ENCODE measurements at regions not wholly inside any gene's neighbourhood (a gene's known extent, or its start where the extent isn't known, plus 50 kb on each side); places are given as distances from the start of the nearest gene placed in this dataset.
"Not testable (repeated sequence)": the region's sequence is repeated elsewhere in the genome, so short reads cannot be mapped to it uniquely, and the experiment has no call there.

- Histone ChIP-seq H3K9ac (ENCODE audit: low read length) (no peak overlapping the region), H3K4me3 (ENCODE audit: low read length) (no peak overlapping the region), H3K27ac (ENCODE audit: low read length) (no peak overlapping the region), H3K4me1 (ENCODE audit: control insufficient read depth, low read depth, low read length) (no peaks in the 10 kb centered on the region), H3K27me3 (ENCODE audit: control insufficient read depth, insufficient read depth, low read length) (no peaks in the 10 kb centered on the region), H3K9me3 (ENCODE audit: control insufficient read depth, low read depth, low read length) (no peaks in the 10 kb centered on the region), H3K36me3 (ENCODE audit: control insufficient read depth, low read depth, low read length) (no peaks in the 10 kb centered on the region)
Measured at GRCh38 chr16:60127196-60127595, 1393.1 kb upstream of the GOT2 start.

GRCh38 chr16:60126115-60126514, 1392.0 kb upstream of the GOT2 start:
- H3K9me3 ChIP-seq (ENCODE audit: control insufficient read depth, low read depth, low read length); H3K27ac ChIP-seq (ENCODE audit: low read length); H3K36me3 ChIP-seq (ENCODE audit: control insufficient read depth, low read depth, low read length); H3K4me1 ChIP-seq (ENCODE audit: control insufficient read depth, low read depth, low read length); H3K27me3 ChIP-seq (ENCODE audit: control insufficient read depth, insufficient read depth, low read length); H3K4me3 ChIP-seq (ENCODE audit: low read length); H3K9ac ChIP-seq (ENCODE audit: low read length): not testable (repeated sequence)

DNA sequence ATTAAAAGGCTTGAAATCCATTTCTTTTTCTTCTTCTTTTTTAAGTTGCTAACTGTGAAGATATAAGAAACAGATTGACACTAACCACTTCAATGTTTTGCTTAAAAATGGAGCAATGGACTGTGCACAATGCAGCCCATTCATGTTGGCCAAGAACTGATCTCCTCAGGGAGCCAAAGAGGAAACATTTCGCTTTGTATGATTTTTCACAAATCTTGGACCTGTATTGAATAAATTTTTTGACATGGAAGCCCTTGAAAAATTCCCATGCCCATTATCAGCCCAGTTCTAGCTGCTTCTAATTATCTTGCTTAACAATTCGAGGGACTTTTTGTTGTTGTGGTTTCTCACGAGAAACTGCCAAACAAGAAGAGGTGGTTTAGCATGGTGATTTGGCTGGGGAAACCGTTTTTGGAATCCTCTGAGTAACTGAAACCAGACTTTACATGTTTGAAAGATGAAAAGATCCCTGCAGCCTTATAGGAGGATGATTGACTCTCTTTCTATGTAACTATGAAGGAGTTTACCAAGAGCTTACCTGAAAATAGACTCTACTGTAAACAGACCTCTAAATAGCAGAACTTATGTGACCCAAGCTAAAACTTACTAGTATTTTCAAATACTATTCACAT, 1389.4 kb upstream of the GOT2 start:
- H3K27ac ChIP-seq (ENCODE audit: low read length) = no peak overlapping the region
- H3K4me1 ChIP-seq (ENCODE audit: control insufficient read depth, low read depth, low read length) = no peaks in the 10 kb centered on the region
- H3K4me3 ChIP-seq (ENCODE audit: low read length) = no peak overlapping the region
- no peaks in the 10 kb centered on the region for H3K27me3 ChIP-seq (ENCODE audit: control insufficient read depth, insufficient read depth, low read length)
- H3K36me3 ChIP-seq (ENCODE audit: control insufficient read depth, low read depth, low read length) = no peaks in the 10 kb centered on the region
- no peaks in the 10 kb centered on the region for H3K9me3 ChIP-seq (ENCODE audit: control insufficient read depth, low read depth, low read length)
- H3K9ac ChIP-seq (ENCODE audit: low read length) = no peak overlapping the region

- Histone ChIP-seq H3K9ac (ENCODE audit: low read length) (no peak overlapping the region), H3K4me3 (ENCODE audit: low read length) (no peak overlapping the region), H3K27ac (ENCODE audit: low read length) (no peak overlapping the region), H3K36me3 (ENCODE audit: control insufficient read depth, low read depth, low read length) (no peaks in the 10 kb centered on the region), H3K4me1 (ENCODE audit: control insufficient read depth, low read depth, low read length) (no peaks in the 10 kb centered on the region), H3K9me3 (ENCODE audit: control insufficient read depth, low read depth, low read length) (no peaks in the 10 kb centered on the region), H3K27me3 (ENCODE audit: control insufficient read depth, insufficient read depth, low read length) (no peaks in the 10 kb centered on the region)
Measured at GRCh38 chr16:60120586-60120985, 1386.5 kb upstream of the GOT2 start.

DNA sequence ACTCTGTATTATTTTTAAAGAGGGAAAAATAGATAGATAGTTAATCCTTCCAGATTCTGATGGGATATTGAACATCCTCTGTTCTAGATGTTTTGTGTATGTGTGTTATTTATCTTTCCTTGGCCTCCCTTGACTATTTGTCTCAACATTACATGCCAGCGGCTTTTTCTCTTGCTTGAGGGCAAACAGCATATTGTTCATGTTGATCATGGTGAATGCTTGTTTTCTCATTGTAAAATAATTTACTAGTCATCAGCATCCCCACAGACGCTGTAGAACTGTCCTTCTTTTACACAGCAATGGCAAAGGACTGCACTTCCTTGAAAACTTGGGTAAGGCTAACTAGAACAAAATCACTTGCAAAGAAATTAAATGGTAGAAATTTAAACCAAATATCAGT, 1376.4 kb upstream of the GOT2 start:
- H3K4me1 ChIP-seq (ENCODE audit: control insufficient read depth, low read depth, low read length) = no peaks in the 10 kb centered on the region
- H3K9me3 ChIP-seq (ENCODE audit: control insufficient read depth, low read depth, low read length) = no peaks in the 10 kb centered on the region
- H3K9ac ChIP-seq (ENCODE audit: low read length) = no peak overlapping the region
- no peaks in the 10 kb centered on the region for H3K36me3 ChIP-seq (ENCODE audit: control insufficient read depth, low read depth, low read length)
- no peak overlapping the region for H3K4me3 ChIP-seq (ENCODE audit: low read length)
- H3K27me3 ChIP-seq (ENCODE audit: control insufficient read depth, insufficient read depth, low read length) = no peaks in the 10 kb centered on the region
- no peak overlapping the region for H3K27ac ChIP-seq (ENCODE audit: low read length)

DNA sequence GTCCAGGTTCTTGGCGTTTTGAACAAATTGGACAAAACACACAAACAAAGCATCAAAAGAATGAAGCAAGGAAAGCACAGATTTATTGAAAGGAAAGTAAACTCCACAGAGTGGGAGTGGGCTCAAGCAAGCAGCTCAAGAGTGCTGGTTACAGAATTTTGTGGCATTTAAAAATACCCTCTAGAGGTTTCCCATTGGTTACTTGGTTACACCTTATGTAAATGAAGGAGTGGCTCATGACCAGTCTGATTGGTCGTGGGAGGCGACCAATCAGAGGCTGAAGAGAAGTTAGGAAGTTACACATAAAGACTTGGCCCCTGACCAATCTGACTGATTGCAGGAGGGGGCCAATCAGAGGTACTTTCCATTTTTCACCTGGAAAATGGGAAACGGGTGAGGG, 1373.8 kb upstream of the GOT2 start:
- no peaks in the 10 kb centered on the region for H3K36me3 ChIP-seq (ENCODE audit: control insufficient read depth, low read depth, low read length)
- H3K27ac ChIP-seq (ENCODE audit: low read length) = no peak overlapping the region
- no peak overlapping the region for H3K9ac ChIP-seq (ENCODE audit: low read length)
- no peak overlapping the region for H3K4me3 ChIP-seq (ENCODE audit: low read length)
- H3K9me3 ChIP-seq (ENCODE audit: control insufficient read depth, low read depth, low read length) = no peaks in the 10 kb centered on the region
- no peaks in the 10 kb centered on the region for H3K27me3 ChIP-seq (ENCODE audit: control insufficient read depth, insufficient read depth, low read length)
- H3K4me1 ChIP-seq (ENCODE audit: control insufficient read depth, low read depth, low read length) = no peaks in the 10 kb centered on the region

DNA sequence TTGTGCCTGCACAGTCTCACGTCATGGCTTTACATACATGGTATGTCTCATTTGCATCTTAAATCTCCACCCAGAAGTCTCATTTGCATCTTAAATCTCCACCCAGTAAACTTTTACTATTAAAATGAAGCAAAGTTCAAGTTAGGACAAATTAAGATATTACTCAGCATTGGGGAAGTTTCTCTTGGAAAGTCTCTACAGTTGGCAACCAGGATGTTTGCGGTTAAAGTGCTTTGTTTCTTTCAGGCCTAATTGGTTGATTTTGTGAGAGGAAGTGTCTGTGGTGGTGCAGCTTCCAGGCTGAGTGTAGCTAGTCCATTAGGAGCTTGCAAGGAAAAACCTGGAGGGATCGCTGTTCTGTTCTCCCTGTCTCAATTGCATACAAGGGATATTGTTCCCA, 1373.3 kb upstream of the GOT2 start:
- Histone ChIP-seq H3K4me3 (ENCODE audit: low read length) (no peak overlapping the region), H3K9ac (ENCODE audit: low read length) (no peak overlapping the region)

DNA sequence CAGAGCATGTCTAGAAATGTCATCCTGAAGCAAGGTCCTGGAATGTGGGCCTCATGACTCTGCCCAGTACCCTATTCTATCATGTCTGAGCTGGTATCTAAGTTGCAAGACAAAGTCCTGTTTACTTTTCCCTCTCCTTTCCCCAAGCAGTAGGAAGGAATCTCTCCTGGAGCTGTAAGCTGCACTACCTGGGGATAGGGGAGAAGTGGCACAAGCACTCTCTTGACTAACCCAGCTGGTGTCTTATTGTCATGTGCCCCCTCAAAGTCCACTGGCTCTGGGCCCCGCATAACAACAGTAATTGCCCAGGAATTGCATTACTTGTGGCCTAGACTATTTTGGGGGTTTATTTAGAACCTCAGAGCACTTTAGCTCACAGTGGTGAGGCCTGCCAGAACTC, 1366.3 kb upstream of the GOT2 start:
- H3K27me3 ChIP-seq (ENCODE audit: control insufficient read depth, insufficient read depth, low read length) = no peaks in the 10 kb centered on the region
- no peak overlapping the region for H3K27ac ChIP-seq (ENCODE audit: low read length)
- no peak overlapping the region for H3K9ac ChIP-seq (ENCODE audit: low read length)
- H3K36me3 ChIP-seq (ENCODE audit: control insufficient read depth, low read depth, low read length) = no peaks in the 10 kb centered on the region
- H3K4me3 ChIP-seq (ENCODE audit: low read length) = no peak overlapping the region
- H3K9me3 ChIP-seq (ENCODE audit: control insufficient read depth, low read depth, low read length) = peaks cover 3% of the 10 kb centered on the region
- no peaks in the 10 kb centered on the region for H3K4me1 ChIP-seq (ENCODE audit: control insufficient read depth, low read depth, low read length)

More for the DNA sequence above, 1373.3 kb upstream of the GOT2 start:
- H3K36me3 ChIP-seq (ENCODE audit: control insufficient read depth, low read depth, low read length) = no peaks in the 10 kb centered on the region
- no peak overlapping the region for H3K27ac ChIP-seq (ENCODE audit: low read length)
- H3K9me3 ChIP-seq (ENCODE audit: control insufficient read depth, low read depth, low read length) = no peaks in the 10 kb centered on the region
- no peaks in the 10 kb centered on the region for H3K27me3 ChIP-seq (ENCODE audit: control insufficient read depth, insufficient read depth, low read length)
- H3K4me1 ChIP-seq (ENCODE audit: control insufficient read depth, low read depth, low read length) = no peaks in the 10 kb centered on the region

DNA sequence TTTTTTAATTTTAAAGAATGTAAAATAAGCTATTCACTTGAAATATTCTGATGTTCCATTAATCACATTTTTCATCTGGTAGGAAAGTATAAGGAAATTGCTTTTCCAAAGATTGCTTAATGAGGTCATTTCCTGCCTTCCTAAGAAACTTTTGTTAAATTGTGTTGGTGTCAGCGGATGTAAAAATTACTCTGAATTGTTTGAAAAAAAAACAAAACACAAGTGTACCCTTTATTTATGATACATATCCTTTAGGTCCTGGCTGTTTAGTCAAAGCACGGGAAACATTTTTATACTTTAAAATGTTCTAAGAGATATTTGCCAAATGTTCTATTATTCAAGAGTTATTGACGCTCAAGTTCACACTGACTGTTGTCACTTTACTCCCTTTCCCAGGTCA, 1357.4 kb upstream of the GOT2 start:
- H3K9me3 ChIP-seq (ENCODE audit: control insufficient read depth, low read depth, low read length) = no peaks in the 10 kb centered on the region
- H3K4me1 ChIP-seq (ENCODE audit: control insufficient read depth, low read depth, low read length) = no peaks in the 10 kb centered on the region
- no peak overlapping the region for H3K9ac ChIP-seq (ENCODE audit: low read length)
- H3K27ac ChIP-seq (ENCODE audit: low read length) = no peak overlapping the region
- H3K4me3 ChIP-seq (ENCODE audit: low read length) = no peak overlapping the region
- no peaks in the 10 kb centered on the region for H3K36me3 ChIP-seq (ENCODE audit: control insufficient read depth, low read depth, low read length)
- no peaks in the 10 kb centered on the region for H3K27me3 ChIP-seq (ENCODE audit: control insufficient read depth, insufficient read depth, low read length)

DNA sequence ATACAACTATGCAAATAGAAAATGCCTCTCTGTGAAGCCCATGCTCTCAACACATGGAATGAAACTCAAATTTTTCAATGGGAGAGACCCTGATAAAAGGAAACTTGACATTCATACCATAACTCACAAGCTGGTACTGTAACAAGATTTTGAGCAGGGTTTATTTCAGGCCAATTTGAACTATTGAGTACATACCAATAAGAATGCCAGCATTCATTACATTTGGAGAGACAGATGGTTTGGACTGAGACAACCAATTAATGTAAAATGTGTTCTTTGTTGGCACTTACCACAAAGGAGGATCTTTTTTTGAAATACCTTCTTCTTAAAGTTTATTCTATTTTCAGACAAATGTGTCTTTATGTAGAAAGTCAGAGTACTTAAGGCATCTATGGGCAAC, 1357.0 kb upstream of the GOT2 start:
- no peak overlapping the region for H3K27ac ChIP-seq (ENCODE audit: low read length)
- H3K4me1 ChIP-seq (ENCODE audit: control insufficient read depth, low read depth, low read length) = no peaks in the 10 kb centered on the region
- H3K4me3 ChIP-seq (ENCODE audit: low read length) = no peak overlapping the region
- no peak overlapping the region for H3K9ac ChIP-seq (ENCODE audit: low read length)
- H3K36me3 ChIP-seq (ENCODE audit: control insufficient read depth, low read depth, low read length) = no peaks in the 10 kb centered on the region
- no peaks in the 10 kb centered on the region for H3K9me3 ChIP-seq (ENCODE audit: control insufficient read depth, low read depth, low read length)
- H3K27me3 ChIP-seq (ENCODE audit: control insufficient read depth, insufficient read depth, low read length) = no peaks in the 10 kb centered on the region

GRCh38 chr16:60087530-60087929, 1353.4 kb upstream of the GOT2 start:
- no peaks in the 10 kb centered on the region for H3K27me3 ChIP-seq (ENCODE audit: control insufficient read depth, insufficient read depth, low read length)
- H3K4me1 ChIP-seq (ENCODE audit: control insufficient read depth, low read depth, low read length) = no peaks in the 10 kb centered on the region

DNA sequence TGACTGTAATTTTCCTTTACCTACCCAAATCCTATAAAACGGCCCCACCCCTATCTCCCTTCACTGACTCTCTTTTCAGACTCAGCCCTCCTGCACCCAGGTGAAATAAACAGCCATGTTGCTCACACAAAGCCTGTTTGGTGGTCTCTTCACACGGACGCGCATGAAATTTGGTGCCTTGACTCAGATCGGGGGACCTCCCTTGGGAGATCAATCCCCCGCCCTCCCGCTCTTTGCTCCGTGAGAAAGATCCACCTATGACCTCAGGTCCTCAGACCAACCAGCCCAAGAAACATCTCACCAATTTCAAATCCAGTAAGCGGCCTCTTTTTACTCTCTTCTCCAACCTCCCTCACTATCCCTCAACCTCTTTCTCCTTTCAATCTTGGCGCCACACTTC, 1344.7 kb upstream of the GOT2 start:
- not testable (repeated sequence) for H3K36me3 ChIP-seq (ENCODE audit: control insufficient read depth, low read depth, low read length); H3K4me1 ChIP-seq (ENCODE audit: control insufficient read depth, low read depth, low read length); H3K9me3 ChIP-seq (ENCODE audit: control insufficient read depth, low read depth, low read length); H3K4me3 ChIP-seq (ENCODE audit: low read length); H3K27me3 ChIP-seq (ENCODE audit: control insufficient read depth, insufficient read depth, low read length); H3K9ac ChIP-seq (ENCODE audit: low read length); H3K27ac ChIP-seq (ENCODE audit: low read length)

More at GRCh38 chr16:60087530-60087929, 1353.4 kb upstream of the GOT2 start:
- Histone ChIP-seq H3K9me3 (ENCODE audit: control insufficient read depth, low read depth, low read length) (no peaks in the 10 kb centered on the region), H3K27ac (ENCODE audit: low read length) (no peak overlapping the region), H3K9ac (ENCODE audit: low read length) (no peak overlapping the region), H3K4me3 (ENCODE audit: low read length) (no peak overlapping the region), H3K36me3 (ENCODE audit: control insufficient read depth, low read depth, low read length) (no peaks in the 10 kb centered on the region)

Measured in iPS-18a (cell line).